GM21619 (cell line): ENCODE measurements at regions not wholly inside any gene's neighbourhood (a gene's known extent, or its start where the extent isn't known, plus 50 kb on each side); places are given as distances from the start of the nearest gene placed in this dataset.

ENCODE experiments used
- ATAC-seq: cut with Tn5 transposase; IDR thresholded peaks from one replicate; pipeline ENCODE4 v1.9.1; 2021; ENCODE audit not compliant: unreplicated experiment

- ATAC-seq = no peak
These were observed 358.1 kb upstream of the SYT4 start for GRCh38 chr18:43635397-43635796.

DNA sequence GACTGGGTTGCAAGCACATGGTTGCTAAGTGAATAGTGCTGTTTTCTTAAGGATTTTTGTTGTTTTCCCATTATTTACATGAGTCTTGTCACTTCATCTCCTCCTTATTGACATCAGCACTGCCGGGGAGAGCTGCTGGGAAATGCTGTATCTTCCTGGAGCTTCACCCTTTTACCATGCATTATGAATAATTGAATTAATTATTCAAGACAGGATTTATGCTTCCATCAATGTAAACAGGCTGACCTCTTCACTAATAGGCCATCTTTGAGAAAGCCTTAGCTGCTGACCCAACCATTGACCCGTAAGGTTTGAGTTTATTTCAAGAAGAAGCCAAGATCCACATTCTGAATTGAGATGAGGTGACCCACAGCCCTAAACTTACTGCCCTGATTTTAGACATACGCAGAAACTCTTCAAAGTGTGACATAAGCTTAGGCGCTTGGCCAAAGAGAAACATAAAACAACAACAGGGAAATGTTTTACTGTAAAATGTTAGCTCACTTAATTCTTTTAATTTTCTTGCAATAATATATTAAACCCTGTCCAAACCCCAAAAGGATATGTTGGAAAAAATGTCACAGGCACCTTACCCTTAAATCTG lies 365.5 kb upstream of the SYT4 start:
- ATAC-seq = no peak

DNA sequence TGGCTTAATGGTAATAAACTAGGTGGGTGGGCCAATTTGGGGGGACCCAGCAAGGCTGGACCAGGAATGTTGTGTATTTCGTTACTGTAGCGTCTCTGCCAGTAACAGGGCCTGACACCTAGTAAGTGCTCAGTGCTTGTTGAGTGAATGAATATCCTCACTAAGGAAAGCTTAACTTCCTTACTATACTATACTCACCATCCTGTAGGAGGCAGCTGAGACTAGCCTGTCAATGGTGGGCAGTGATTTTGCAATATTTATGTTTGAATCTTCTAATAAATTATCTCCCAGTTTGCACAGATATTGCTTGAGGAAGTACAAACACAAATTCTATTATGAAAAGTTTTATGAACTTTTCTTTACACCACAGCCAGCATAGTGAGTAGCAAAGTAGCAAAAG lies 370.7 kb upstream of the SYT4 start:
- no peak for ATAC-seq

DNA sequence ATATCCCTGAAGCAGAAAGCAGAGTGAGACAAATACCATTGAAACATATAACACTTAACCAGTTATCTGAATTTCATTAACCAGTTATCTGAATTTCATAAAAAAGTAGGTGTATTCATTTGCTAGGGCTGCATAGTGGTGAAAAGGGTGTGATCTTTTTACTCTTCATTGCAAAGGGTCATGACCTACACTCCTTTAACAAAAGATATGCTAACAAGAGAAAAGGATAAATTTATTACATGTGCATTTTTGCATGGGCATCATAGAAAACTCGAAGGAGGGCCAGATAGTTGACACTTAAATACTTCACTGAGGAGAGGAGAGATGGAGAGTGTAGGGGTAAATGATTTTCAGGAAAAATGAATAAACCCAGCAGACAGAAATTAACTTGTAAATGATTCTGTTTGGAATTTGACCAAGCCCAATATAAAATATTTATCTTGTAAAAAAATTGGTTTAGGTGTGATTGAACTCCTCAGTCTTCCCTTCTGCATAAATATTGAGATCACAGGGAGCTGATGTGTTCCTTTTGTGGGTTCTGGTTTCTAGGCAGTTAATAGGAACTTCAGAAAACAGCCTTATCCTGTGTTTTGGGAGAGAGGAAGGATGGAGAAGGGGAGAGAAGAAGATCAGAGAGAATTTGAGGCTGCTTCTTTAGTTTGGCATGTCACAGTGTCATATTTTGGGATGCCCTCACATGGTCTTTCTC lies 372.5 kb upstream of the SYT4 start:
- no peak for ATAC-seq

GRCh38 chr18:43650426-43650825 lies 373.1 kb upstream of the SYT4 start:
- no peak for ATAC-seq

DNA sequence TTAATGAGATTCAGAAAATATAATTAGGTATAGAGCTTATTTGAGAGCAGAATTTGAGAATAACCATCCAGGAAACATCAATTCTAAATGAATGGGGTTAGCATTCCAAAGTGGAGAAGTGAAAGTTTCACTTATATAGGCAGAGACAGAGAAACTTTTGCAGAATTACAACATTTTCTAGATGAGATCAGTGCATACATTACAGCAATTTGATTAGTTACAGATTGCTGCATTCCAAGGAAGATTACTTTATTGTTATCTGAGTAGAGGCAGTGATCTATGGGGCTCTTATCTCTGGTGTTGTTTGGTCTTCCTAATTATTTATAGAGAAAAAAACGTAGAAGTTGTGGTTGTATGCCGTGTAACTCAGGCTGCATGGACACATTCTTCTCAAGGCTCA lies 373.8 kb upstream of the SYT4 start:
- no peak for ATAC-seq

- no peak for ATAC-seq
These were observed 379.3 kb upstream of the SYT4 start for GRCh38 chr18:43656547-43656946.

DNA sequence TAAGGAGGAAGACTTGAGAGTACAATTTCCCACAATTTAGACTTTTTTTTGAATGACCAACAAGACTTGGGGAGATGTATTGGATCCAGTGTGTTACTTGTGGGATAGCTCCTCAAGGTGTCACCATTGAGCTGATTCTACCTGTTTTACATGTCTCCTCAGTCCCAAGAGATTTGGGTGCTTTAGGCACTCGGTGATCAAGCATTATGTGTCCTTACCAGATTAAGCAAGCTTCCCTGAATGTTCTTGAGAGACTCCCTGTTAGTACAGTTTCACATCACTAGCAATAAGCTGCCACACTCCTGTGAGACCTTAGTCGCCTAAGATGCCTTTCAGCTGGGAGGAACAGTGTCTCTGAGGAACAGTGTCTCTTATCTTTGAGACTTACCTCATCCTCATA lies 384.3 kb upstream of the SYT4 start:
- no peak for ATAC-seq

- ATAC-seq = no peak
These were observed 385.4 kb upstream of the SYT4 start for GRCh38 chr18:43662657-43663056.

GRCh38 chr18:43663159-43663558 lies 385.9 kb upstream of the SYT4 start:
- no peak for ATAC-seq

- ATAC-seq = no peak
These were observed 387.3 kb upstream of the SYT4 start for GRCh38 chr18:43664487-43665008.

GRCh38 chr18:43665105-43665788 lies 388.0 kb upstream of the SYT4 start:
- ATAC-seq = no peak

DNA sequence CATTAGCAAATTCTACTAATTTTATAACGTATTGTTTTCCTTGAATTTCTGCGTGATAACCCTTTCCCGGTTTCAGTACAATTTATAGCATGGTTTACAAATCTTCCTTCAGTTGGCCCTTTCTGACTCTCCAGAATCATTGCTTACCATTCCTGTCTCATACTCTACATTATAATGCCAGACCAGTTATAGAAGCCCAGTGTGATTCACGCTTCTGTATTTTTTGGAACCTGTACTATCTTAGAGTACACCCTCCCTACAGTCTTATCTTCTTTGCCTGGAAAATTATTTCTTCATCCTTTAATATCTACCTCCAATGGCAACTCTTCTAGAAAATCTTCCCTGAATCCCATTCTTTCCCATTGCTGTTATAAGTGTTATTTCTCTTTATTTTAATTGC lies 391.6 kb upstream of the SYT4 start:
- ATAC-seq = no peak

DNA sequence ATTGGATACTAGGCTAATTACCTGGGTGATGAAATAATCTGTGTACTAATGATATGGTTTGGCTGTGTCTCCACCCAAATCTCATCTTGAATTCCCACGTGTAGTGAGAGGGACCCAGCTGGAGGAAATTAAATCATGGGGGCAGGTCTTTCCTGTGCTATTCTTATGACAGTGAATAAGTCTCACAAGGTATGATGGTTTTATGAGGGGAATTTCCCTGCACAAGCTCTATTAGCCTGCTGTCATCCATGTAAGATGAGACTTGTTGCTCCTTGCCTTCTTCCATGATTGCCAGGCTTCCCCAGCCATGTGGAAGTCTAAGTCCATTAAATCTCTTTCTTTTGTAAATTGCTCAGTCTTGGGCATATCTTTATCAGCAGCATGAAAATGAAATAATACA lies 394.1 kb upstream of the SYT4 start:
- no peak for ATAC-seq

DNA sequence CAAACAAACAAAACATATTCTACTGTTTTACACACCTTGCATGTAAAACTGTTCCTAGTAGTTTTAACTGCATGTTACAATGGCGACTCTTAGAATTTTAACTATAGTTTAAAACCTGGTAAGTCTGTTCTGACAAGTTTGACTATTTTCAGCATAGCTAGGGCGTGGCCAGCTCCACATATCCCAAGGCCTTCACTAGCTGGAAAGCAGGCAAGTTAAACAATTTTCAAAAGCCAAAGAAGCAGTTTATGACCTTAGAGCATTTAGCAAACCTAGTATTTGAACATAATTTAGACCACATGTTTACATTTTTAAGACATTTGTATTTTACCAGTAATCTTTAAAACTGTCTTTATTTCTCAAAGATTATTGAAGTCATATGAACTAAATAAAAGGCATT lies 402.8 kb upstream of the SYT4 start:
- ATAC-seq = no peak

DNA sequence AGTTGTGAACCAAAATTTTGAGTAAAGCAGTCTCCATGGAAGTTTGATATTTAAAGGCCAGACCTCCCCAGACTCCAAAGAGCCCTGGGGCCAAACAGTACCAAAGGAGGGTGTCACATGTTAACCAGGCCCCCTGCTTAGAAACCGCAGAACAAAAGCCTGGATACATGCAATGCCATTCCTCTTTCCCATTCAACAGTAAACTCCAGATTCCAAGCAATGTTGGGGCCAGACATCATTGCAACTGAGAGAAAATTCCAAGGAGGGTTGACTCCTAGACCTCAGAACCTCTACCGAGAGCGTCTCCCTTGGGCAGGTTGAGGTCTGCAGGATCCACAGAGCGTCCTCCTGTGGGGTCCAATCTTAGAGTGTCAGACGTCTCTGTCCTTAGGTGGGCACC lies 404.4 kb upstream of the SYT4 start:
- no peak for ATAC-seq

DNA sequence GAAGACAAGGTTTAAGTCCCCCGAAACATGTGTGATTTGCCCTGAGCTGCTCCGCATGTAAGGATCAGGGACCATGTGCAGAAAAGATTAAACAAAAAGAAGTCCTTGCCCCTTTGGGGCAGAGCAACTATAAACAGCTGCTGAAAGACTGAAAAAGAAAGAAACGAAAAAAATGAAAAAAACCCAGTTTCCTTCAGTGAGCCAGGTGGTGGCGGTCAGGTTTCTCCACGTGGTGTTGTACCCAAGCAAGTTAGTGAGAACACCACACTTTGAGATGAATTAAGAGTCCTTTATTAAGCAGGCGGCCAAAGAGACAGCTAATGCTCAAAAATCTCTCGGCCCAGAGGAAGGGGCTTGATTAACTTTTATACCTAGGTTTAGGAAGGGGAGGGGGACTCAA lies 404.9 kb upstream of the SYT4 start:
- ATAC-seq = no peak

DNA sequence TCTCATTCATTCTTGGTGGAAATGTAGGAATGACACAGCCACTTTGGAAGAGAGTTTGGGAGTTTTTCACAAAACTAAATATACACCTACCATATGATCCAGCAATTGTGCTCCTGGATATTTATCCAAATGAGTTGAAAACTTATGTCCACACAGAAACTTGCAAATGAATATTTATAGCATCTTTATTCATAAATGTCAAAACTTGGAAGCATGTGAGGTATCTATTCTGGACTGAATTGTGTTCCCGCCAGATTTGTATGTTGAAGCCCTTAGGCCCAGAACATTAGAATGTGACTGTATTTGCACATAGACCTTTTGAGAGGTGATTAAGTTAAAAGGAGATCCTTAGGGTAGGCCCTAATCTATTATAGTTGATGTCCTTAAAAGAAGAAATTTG lies 409.4 kb upstream of the SYT4 start:
- no peak for ATAC-seq

DNA sequence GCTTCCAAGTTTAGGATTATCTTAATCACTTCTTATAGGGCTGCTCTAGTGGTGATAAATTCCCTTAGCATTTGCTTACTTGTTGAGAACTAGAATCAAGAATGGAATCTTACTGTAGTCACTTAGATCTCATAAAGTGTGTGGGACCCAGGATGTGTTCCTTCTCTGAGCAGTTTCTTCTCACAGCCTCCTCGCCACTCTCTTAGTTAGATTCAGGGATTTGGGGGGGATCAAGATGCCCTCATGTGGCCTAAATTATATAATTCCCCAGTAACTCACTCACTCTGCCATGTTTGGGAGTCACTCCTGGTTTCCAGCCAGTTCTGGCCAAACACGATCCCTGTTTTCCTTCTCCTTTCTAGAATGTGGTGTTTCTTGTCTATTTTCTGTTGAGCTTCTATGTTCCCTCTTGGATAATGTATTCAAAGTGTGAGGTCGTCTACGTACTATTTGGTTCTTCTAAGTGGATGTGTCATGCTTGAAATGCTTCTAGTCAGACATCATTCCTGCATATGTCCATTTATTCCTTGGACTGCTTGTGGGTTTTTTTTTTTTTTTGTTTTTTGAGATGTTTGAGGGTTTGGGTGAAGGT lies 414.9 kb upstream of the SYT4 start:
- ATAC-seq = no peak

- no peak for ATAC-seq
These were observed 425.1 kb upstream of the SYT4 start for GRCh38 chr18:43702399-43702798.

GRCh38 chr18:43703050-43703449 lies 425.8 kb upstream of the SYT4 start:
- ATAC-seq = no peak

- no peak for ATAC-seq
These were observed 428.6 kb upstream of the SYT4 start for GRCh38 chr18:43705850-43706249.
